ENCODE measurements at regions not wholly inside any gene's neighbourhood (a gene's known extent, or its start where the extent isn't known, plus 50 kb on each side); places are given as distances from the start of the nearest gene placed in this dataset.

DNA sequence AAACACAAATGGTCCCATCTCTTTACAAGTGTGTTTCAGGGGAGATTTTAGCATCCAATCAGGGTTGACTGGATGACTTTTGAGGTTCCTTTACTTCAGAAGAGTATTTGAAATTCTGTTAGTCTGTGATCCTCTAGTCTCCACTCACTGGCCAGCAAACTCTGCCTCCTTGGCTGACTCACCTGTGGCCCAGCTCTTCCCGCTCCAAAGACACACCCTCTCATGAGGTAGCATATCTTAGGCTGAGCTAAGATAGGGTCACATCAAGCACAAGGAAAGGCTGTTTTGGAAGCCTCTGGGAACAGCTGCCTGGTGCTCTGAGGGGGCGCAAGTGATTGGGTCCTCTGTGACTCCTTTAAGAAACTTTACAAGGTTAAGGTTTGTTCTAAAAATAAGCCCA, 102.3 kb upstream of the FGGY start:
- in situ Hi-C loops (cut with MboI): no loop called here
- Histone ChIP-seq H3K79me2 (ENCODE audit: control insufficient read depth, insufficient read depth, low read length) (no peaks in the 10 kb centered on the region), H3K9ac (ENCODE audit: insufficient read depth in 1 of 2, low read depth in 2 of 2, low read length in 2 of 2) (no peak overlapping the region), H3K27me3 (ENCODE audit: control insufficient read depth in 2 of 2, insufficient read depth in 2 of 2, low read length in 2 of 2) (peaks cover 5 to 7% of the 10 kb centered on the region in 2 experiments; a peak in 3 of 5 replicates), H3K4me3 (no peak overlapping the region), H2AFZ (ENCODE audit: low read depth, low read length) (no peak overlapping the region), H3K4me1 (replicated peaks in 1 of 2; ENCODE audit: control insufficient read depth in 2 of 2, insufficient read depth in 2 of 2, low read length in 2 of 2) (no peaks in the 10 kb centered on the region), H3K9me3 (replicated peaks; ENCODE audit: control insufficient read depth, insufficient read depth, low read depth, low read length) (no peaks in the 10 kb centered on the region), H3K9me1 (ENCODE audit: control insufficient read depth, insufficient read depth, low read length) (no peaks in the 10 kb centered on the region), H3K27ac (ENCODE audit: extremely low read depth, low read depth, low read length) (no peak overlapping the region), H4K20me1 (replicated peaks; ENCODE audit: control insufficient read depth, insufficient read depth, low read length) (no peaks in the 10 kb centered on the region), H3K4me2 (ENCODE audit: insufficient read depth, low read length) (no peak overlapping the region), H3K36me3 (ENCODE audit: control insufficient read depth, insufficient read depth, low read length) (no peaks in the 10 kb centered on the region)
- no peak for FAIRE-seq
- BruUV-seq (replicated peaks): no TSS peak
- no peak for ATAC-seq
- DNase-seq (ENCODE audit: extremely low read depth in 1 of 4, low spot score in 3 of 4): no peak
- WGBS (ENCODE audit: insufficient coverage, low coverage, missing lambda C conversion rate): 8% methylated on average over 2 of the region's 2 CpGs
- intact Hi-C loops (cut with micrococcal nuclease): no loop called here
- POLR2A ChIA-PET: no interaction called here
- CTCF ChIA-PET (ENCODE audit: low intra/inter-chr PET ratio): no interaction called here
- TF ChIP-seq, protein P1, sequence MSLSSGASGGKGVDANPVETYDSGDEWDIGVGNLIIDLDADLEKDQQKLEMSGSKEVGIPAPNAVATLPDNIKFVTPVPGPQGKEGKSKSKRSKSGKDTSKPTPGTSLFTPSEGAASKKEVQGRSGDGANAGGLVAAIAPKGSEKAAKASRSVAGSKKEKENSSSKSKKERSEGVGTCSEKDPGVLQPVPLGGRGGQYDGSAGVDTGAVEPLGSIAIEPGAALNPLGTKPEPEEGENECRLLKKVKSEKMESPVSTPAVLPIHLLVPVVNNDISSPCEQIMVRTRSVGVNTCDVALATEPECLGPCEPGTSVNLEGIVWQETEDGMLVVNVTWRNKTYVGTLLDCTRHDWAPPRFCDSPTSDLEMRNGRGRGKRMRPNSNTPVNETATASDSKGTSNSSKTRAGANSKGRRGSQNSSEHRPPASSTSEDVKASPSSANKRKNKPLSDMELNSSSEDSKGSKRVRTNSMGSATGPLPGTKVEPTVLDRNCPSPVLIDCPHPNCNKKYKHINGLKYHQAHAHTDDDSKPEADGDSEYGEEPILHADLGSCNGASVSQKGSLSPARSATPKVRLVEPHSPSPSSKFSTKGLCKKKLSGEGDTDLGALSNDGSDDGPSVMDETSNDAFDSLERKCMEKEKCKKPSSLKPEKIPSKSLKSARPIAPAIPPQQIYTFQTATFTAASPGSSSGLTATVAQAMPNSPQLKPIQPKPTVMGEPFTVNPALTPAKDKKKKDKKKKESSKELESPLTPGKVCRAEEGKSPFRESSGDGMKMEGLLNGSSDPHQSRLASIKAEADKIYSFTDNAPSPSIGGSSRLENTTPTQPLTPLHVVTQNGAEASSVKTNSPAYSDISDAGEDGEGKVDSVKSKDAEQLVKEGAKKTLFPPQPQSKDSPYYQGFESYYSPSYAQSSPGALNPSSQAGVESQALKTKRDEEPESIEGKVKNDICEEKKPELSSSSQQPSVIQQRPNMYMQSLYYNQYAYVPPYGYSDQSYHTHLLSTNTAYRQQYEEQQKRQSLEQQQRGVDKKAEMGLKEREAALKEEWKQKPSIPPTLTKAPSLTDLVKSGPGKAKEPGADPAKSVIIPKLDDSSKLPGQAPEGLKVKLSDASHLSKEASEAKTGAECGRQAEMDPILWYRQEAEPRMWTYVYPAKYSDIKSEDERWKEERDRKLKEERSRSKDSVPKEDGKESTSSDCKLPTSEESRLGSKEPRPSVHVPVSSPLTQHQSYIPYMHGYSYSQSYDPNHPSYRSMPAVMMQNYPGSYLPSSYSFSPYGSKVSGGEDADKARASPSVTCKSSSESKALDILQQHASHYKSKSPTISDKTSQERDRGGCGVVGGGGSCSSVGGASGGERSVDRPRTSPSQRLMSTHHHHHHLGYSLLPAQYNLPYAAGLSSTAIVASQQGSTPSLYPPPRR (CRISPR knock-in tag; IDR thresholded peaks at IDR 0.05; ENCODE audit: borderline replicate concordance): no peak
- TF ChIP-seq, protein P2, sequence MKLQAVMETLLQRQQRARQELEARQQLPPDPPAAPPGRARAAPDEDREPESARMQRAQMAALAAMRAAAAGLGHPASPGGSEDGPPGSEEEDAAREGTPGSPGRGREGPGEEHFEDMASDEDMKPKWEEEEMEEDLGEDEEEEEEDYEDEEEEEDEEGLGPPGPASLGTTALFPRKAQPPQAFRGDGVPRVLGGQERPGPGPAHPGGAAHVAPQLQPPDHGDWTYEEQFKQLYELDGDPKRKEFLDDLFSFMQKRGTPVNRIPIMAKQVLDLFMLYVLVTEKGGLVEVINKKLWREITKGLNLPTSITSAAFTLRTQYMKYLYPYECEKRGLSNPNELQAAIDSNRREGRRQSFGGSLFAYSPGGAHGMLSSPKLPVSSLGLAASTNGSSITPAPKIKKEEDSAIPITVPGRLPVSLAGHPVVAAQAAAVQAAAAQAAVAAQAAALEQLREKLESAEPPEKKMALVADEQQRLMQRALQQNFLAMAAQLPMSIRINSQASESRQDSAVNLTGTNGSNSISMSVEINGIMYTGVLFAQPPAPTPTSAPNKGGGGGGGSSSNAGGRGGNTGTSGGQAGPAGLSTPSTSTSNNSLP (IDR thresholded peaks at IDR 0.05; ENCODE audit: borderline replicate concordance, low read depth, low read length): no peak
- TF ChIP-seq, protein P3, sequence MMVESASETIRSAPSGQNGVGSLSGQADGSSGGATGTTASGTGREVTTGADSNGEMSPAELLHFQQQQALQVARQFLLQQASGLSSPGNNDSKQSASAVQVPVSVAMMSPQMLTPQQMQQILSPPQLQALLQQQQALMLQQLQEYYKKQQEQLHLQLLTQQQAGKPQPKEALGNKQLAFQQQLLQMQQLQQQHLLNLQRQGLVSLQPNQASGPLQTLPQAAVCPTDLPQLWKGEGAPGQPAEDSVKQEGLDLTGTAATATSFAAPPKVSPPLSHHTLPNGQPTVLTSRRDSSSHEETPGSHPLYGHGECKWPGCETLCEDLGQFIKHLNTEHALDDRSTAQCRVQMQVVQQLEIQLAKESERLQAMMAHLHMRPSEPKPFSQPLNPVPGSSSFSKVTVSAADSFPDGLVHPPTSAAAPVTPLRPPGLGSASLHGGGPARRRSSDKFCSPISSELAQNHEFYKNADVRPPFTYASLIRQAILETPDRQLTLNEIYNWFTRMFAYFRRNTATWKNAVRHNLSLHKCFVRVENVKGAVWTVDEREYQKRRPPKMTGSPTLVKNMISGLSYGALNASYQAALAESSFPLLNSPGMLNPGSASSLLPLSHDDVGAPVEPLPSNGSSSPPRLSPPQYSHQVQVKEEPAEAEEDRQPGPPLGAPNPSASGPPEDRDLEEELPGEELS (CRISPR knock-in tag; IDR thresholded peaks at IDR 0.05; ENCODE audit: borderline replicate concordance): no peak
- TF ChIP-seq JUN (IDR thresholded peaks at IDR 0.05; ENCODE audit: borderline replicate concordance, low read depth, low read length): no peak
- TF ChIP-seq JUN (CRISPR knock-in tag; IDR thresholded peaks at IDR 0.05; ENCODE audit: borderline replicate concordance): no peak
- no peak for TF ChIP-seq ZNF347 (CRISPR knock-in tag; IDR thresholded peaks at IDR 0.05; ENCODE audit: low read depth)
- no peak for TF ChIP-seq GTF2A2 (tag; IDR thresholded peaks at IDR 0.05)
- TF ChIP-seq MYNN (IDR thresholded peaks at IDR 0.05): no peak
- TF ChIP-seq MYNN (CRISPR knock-in tag; IDR thresholded peaks at IDR 0.05): no peak
- TF ChIP-seq SUPT5H (IDR thresholded peaks at IDR 0.05): no peak
- TF ChIP-seq, protein P4, sequence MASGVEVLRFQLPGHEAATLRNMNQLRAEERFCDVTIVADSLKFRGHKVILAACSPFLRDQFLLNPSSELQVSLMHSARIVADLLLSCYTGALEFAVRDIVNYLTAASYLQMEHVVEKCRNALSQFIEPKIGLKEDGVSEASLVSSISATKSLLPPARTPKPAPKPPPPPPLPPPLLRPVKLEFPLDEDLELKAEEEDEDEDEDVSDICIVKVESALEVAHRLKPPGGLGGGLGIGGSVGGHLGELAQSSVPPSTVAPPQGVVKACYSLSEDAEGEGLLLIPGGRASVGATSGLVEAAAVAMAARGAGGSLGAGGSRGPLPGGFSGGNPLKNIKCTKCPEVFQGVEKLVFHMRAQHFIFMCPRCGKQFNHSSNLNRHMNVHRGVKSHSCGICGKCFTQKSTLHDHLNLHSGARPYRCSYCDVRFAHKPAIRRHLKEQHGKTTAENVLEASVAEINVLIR (CRISPR knock-in tag; IDR thresholded peaks at IDR 0.05): no peak
- no peak for TF ChIP-seq BRCA1 (IDR thresholded peaks at IDR 0.05)
- TF ChIP-seq BRCA1 (CRISPR knock-in tag; IDR thresholded peaks at IDR 0.05): no peak
- TF ChIP-seq SRSF7 (optimal IDR thresholded peaks at IDR 0.05; ENCODE audit: low read depth, low read length): no peak
- no peak for TF ChIP-seq MEF2A (IDR thresholded peaks at IDR 0.05; ENCODE audit: control insufficient read depth, low read depth, low read length)
